ENCODE measurements at regions not wholly inside any gene's neighbourhood (a gene's known extent, or its start where the extent isn't known, plus 50 kb on each side); places are given as distances from the start of the nearest gene placed in this dataset.
"Not testable (repeated sequence)": the region's sequence is repeated elsewhere in the genome, so short reads cannot be mapped to it uniquely, and the experiment has no call there.

DNA sequence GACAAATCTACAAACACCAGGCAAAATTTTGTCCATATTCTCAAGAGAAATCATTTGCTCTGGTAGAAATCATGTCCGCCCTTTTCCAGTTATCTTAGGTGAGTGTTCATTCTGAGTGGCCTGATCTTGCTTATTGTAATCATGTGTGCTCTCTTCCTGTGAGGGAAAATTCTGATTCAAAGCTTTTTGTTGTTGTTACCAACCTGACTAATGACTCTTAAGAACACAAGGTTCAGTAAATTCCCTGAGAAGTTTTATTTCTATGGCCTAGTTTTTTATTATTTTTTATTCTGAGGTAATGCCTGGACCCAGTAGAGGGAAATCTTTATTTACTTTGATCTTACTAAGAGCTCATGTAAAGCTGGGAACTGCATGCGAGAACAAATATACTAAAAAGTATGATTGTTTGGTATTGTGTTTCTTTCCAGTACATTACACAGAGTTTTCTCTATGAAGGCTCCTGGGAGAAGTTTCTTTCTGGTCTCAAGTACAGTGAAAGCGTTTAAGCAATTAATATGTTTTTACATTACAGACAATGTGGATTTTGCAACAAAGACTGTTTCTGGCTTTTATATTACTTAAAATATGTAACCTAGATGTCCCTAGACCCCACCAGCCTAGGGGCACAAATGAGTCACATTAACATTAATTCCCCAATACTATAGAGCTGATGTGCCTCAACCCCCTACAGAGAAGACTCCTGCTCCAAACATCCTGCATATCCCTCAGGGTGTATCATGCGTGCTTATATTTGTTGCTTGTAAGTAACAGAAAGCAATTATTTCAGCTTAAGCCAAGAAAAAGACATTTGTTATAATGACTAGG is 138.1 kb downstream of the TMEM167A start:
- H4K20me1 ChIP-seq (ENCODE audit: insufficient read depth, low read length), result no peaks in the 10 kb centered on the region
- no peak overlapping the region for H2AFZ ChIP-seq (ENCODE audit: low read length)
- no peaks in the 10 kb centered on the region for H3K9me3 ChIP-seq (ENCODE audit: low read length)
- no peak overlapping the region for H3K27ac ChIP-seq (ENCODE audit: low read depth, low read length, poor library complexity, severe bottlenecking)
- H3K4me3 ChIP-seq (ENCODE audit: low read depth, low read length, poor library complexity, severe bottlenecking), result no peak overlapping the region
- H3K4me1 ChIP-seq (ENCODE audit: insufficient read depth, low read length, poor library complexity, severe bottlenecking), result no peaks in the 10 kb centered on the region
- H3K4me2 ChIP-seq (ENCODE audit: low read length), result no peak overlapping the region
- POLR2A ChIA-PET, result no interaction called here
- no peak for DNase-seq (ENCODE audit: low spot score)
- H3K79me2 ChIP-seq (ENCODE audit: insufficient read depth, low read depth, low read length), result no peaks in the 10 kb centered on the region
- intact Hi-C loops (cut with micrococcal nuclease; ENCODE audit: unreplicated experiment), result no loop called here
- no TSS peak for BruUV-seq (replicated peaks)
- CTCF ChIA-PET (ENCODE audit: unreplicated experiment), result no interaction called here
- no peaks in the 10 kb centered on the region for H3K36me3 ChIP-seq (ENCODE audit: insufficient read depth, low read length)
- TF ChIP-seq, protein P1, sequence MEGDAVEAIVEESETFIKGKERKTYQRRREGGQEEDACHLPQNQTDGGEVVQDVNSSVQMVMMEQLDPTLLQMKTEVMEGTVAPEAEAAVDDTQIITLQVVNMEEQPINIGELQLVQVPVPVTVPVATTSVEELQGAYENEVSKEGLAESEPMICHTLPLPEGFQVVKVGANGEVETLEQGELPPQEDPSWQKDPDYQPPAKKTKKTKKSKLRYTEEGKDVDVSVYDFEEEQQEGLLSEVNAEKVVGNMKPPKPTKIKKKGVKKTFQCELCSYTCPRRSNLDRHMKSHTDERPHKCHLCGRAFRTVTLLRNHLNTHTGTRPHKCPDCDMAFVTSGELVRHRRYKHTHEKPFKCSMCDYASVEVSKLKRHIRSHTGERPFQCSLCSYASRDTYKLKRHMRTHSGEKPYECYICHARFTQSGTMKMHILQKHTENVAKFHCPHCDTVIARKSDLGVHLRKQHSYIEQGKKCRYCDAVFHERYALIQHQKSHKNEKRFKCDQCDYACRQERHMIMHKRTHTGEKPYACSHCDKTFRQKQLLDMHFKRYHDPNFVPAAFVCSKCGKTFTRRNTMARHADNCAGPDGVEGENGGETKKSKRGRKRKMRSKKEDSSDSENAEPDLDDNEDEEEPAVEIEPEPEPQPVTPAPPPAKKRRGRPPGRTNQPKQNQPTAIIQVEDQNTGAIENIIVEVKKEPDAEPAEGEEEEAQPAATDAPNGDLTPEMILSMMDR (conservative IDR thresholded peaks at IDR 0.05; ENCODE audit: low read length), result no peak
- TF ChIP-seq EZH2phosphoT487 (IDR thresholded peaks at IDR 0.05; ENCODE audit: borderline replicate concordance, low read depth, low read length), result no peak
- no peaks in the 10 kb centered on the region for H3K9me2 ChIP-seq (ENCODE audit: insufficient read depth, low read length)

- H2AFZ ChIP-seq (ENCODE audit: low read length); DNase-seq (ENCODE audit: low spot score); H3K9me2 ChIP-seq (ENCODE audit: insufficient read depth, low read length); H4K20me1 ChIP-seq (ENCODE audit: insufficient read depth, low read length); H3K4me3 ChIP-seq (ENCODE audit: low read depth, low read length, poor library complexity, severe bottlenecking); POLR2A ChIA-PET; intact Hi-C loops (cut with micrococcal nuclease; ENCODE audit: unreplicated experiment); H3K27ac ChIP-seq (ENCODE audit: low read depth, low read length, poor library complexity, severe bottlenecking); CTCF ChIA-PET (ENCODE audit: unreplicated experiment); H3K36me3 ChIP-seq (ENCODE audit: insufficient read depth, low read length); H3K4me2 ChIP-seq (ENCODE audit: low read length); BruUV-seq (replicated peaks); H3K9me3 ChIP-seq (ENCODE audit: low read length); H3K4me1 ChIP-seq (ENCODE audit: insufficient read depth, low read length, poor library complexity, severe bottlenecking); H3K79me2 ChIP-seq (ENCODE audit: insufficient read depth, low read depth, low read length): not testable (repeated sequence)
These were observed 144.5 kb downstream of the TMEM167A start for GRCh38 chr5:82932473-82933220.

DNA sequence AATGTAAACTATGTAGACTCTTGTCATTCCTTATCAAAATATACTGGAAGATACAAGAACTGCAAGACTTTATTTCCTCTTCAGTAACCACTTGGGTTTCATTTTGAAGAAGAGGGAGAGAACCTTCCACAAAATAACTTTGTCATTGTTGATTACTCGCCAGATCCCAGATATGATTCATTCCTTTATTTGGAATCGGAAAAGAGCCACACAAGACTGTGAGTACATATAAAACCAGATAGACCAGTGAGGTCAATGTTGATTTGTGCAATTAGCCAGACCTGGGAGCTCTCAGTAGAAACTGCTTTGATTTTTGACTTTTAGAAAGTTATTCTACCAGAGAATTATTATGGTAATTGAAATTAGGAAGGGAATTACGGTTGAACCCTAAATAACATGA is 146.1 kb downstream of the TMEM167A start:
- Histone ChIP-seq H3K36me3 (ENCODE audit: insufficient read depth, low read length) (no peaks in the 10 kb centered on the region), H3K4me3 (ENCODE audit: low read depth, low read length, poor library complexity, severe bottlenecking) (no peak overlapping the region), H3K79me2 (ENCODE audit: insufficient read depth, low read depth, low read length) (no peaks in the 10 kb centered on the region), H3K9me3 (ENCODE audit: low read length) (no peaks in the 10 kb centered on the region), H2AFZ (ENCODE audit: low read length) (no peak overlapping the region), H3K4me2 (ENCODE audit: low read length) (no peak overlapping the region), H3K4me1 (ENCODE audit: insufficient read depth, low read length, poor library complexity, severe bottlenecking) (no peaks in the 10 kb centered on the region), H3K9me2 (ENCODE audit: insufficient read depth, low read length) (no peaks in the 10 kb centered on the region), H4K20me1 (ENCODE audit: insufficient read depth, low read length) (no peaks in the 10 kb centered on the region), H3K27ac (ENCODE audit: low read depth, low read length, poor library complexity, severe bottlenecking) (no peak overlapping the region)
- no peak for DNase-seq (ENCODE audit: low spot score)
- intact Hi-C loops (cut with micrococcal nuclease; ENCODE audit: unreplicated experiment), result no loop called here
- TF ChIP-seq, protein P1 (conservative IDR thresholded peaks at IDR 0.05; ENCODE audit: low read length), result no peak
- no peak for TF ChIP-seq EZH2phosphoT487 (IDR thresholded peaks at IDR 0.05; ENCODE audit: borderline replicate concordance, low read depth, low read length)
- no TSS peak for BruUV-seq (replicated peaks)
- POLR2A ChIA-PET, result no interaction called here
- CTCF ChIA-PET (ENCODE audit: unreplicated experiment), result no interaction called here
